Heart left ventricle (tissue), 16 donors: ENCODE measurements at regions not wholly inside any gene's neighbourhood (a gene's known extent, or its start where the extent isn't known, plus 50 kb on each side); places are given as distances from the start of the nearest gene placed in this dataset.
"Not testable (repeated sequence)": the region's sequence is repeated elsewhere in the genome, so short reads cannot be mapped to it uniquely, and the experiment has no call there.

ENCODE experiments used
- ATAC-seq, 4 donors: fragments of 200-7000 bp; cut with Tn5 transposase; one replicate each; pipeline ENCODE4 v1.9.1; 2020 to 2022; ENCODE audit warnings: moderate library complexity in 4 of 4, mild to moderate bottlenecking in 3 of 4, moderate number of reproducible peaks in 1 of 4
- DNase-seq, 5 donors: peaks; one replicate each; pipeline ENCODE4 v3.0.0-alpha.2; 2020
- H3K27ac ChIP-seq, 12 donors: fragments of 200-600 bp; sonication (generic) in 4 of 12; one replicate each; pipeline versions ENCODE4 v1.5.0 to v1.8.0; 2016 to 2022; ENCODE audit warnings: mild to moderate bottlenecking in 2 of 12
- H3K27me3 ChIP-seq, 9 donors: fragments of 200-600 bp; sonication (generic) in 2 of 9; one replicate each; pipeline versions ENCODE4 v1.5.1 to v1.8.0; 2016 to 2022; ENCODE audit warnings: mild to moderate bottlenecking in 3 of 9
- H3K36me3 ChIP-seq, 9 donors: fragments of 200-600 bp; sonication (generic) in 2 of 9; one replicate each; pipeline versions ENCODE4 v1.5.0 to v1.8.0; 2018 to 2022; ENCODE audit warnings: mild to moderate bottlenecking in 2 of 9
- H3K4me1 ChIP-seq, 12 donors: fragments of 200-600 bp; sonication (generic) in 4 of 12; one replicate each; pipeline versions ENCODE4 v1.5.0 to v1.8.0; 2016 to 2022; ENCODE audit warnings: mild to moderate bottlenecking in 3 of 12
- H3K4me3 ChIP-seq, 12 donors: fragments of 200-600 bp; sonication (generic) in 4 of 12; one replicate each; pipeline versions ENCODE4 v1.5.0 to v1.8.0; 2017 to 2022; ENCODE audit warnings: mild to moderate bottlenecking in 9 of 12, moderate library complexity in 4 of 12
- H3K9me3 ChIP-seq, 12 donors: fragments of 200-600 bp; sonication (generic) in 4 of 12; one replicate each; pipeline versions ENCODE4 v1.5.0 to v1.8.0; 2016 to 2022; ENCODE audit warnings: mild to moderate bottlenecking in 1 of 12
- POLR2A ChIP-seq, 2 donors: fragments of 450-650 bp; IDR thresholded peaks; one replicate each; pipeline ENCODE4 v1.6.1; 2017; ENCODE audit warnings: antibody characterized with exemption in 2 of 2, mild to moderate bottlenecking in 2 of 2, moderate library complexity in 2 of 2
- WGBS, 4 donors: extraction: QIAGEN DNeasy Blood & Tissue Kit in 2 of 4; methylation state at CpG; one replicate each; pipeline versions ENCODE4 v1.1.5 to v1.1.7; 2013 to 2018; 5-methylcytosine and 5-hydroxymethylcytosine counted together
- intact Hi-C, 10 donors: fragments of 100-400 bp; cut with DNase I; formaldehyde crosslinking; loops; one replicate each; pipeline versions ENCODE4 v1.11.1 to v1.14.2; 2022
- TF ChIP-seq, protein P1 (sequence below), 12 donors: fragments of 200-600 bp; sonication (generic) in 4 of 12; IDR thresholded peaks; one replicate each; pipeline versions ENCODE4 v1.5.0 to v1.8.0; 2018 to 2022; ENCODE audit warnings: antibody characterized with exemption in 12 of 12, mild to moderate bottlenecking in 5 of 12
- donor health status: ischemic (EF 13 %, LVEDD 7.1; RV severe dilation, severe dysfunction).
- donor health status: healthy with polysubstance abuse.
- donor health status: DM: no; HTN: yes; CAD: no.
- donor health status: DM: no; HTN: no; CAD: no.
- donor health status: ischemic (EF 25% LVEDD 6.9; RV normal size, moderate dysfunction).
- donor health status: ischemic (EF 25% LVEDD 5.7; RV mildly dilated, moderate dysfunction).
- donor health status: healthy.
- donor health status: DM: yes; HTN: yes; CAD: no.
- donor health status: ischemic (EF 35%, LVEDD 5.7; RV mildly dilated, moderate dysfunction).
- donor health status: nonischemic (EF 11% LVEDD 7.7; RV severe dilation, severe dysfunction).
- donor health status: DM: yes; HTN: yes; CAD: no.
- donor health status: PGD.
- donor health status: ischemic (EF 29% LVEDD 5.4; RV normal size, mild dysfunction).
- donor health status: nonischemic (EF 23%, LVEDD 6.1; RV moderate dilation, normal function).

DNA sequence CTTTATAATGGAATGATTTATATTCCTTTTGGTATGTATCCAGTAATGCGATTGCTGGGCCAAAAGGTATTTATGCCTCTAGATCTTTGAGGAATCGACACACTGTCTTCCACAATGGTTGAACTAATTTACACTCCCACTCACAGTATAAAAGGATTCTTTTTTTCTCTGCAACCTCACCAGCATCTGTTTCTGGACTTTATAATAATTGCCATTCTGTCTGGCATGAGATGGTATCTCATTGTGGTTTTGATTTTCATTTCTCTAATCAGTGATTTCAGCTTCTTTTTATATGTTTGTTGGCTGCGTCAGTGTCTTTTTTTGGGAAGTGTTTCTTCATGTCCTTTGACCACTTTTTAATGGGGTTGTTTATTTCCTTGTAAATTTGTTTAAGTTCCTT is 679.3 kb downstream of the JRKL start:
- no peaks in the 10 kb centered on the region for H3K27me3 ChIP-seq
- H3K4me1 ChIP-seq, result no peaks in the 10 kb centered on the region
- TF ChIP-seq POLR2A (IDR thresholded peaks at IDR 0.05), result no peak
- TF ChIP-seq, protein P1, sequence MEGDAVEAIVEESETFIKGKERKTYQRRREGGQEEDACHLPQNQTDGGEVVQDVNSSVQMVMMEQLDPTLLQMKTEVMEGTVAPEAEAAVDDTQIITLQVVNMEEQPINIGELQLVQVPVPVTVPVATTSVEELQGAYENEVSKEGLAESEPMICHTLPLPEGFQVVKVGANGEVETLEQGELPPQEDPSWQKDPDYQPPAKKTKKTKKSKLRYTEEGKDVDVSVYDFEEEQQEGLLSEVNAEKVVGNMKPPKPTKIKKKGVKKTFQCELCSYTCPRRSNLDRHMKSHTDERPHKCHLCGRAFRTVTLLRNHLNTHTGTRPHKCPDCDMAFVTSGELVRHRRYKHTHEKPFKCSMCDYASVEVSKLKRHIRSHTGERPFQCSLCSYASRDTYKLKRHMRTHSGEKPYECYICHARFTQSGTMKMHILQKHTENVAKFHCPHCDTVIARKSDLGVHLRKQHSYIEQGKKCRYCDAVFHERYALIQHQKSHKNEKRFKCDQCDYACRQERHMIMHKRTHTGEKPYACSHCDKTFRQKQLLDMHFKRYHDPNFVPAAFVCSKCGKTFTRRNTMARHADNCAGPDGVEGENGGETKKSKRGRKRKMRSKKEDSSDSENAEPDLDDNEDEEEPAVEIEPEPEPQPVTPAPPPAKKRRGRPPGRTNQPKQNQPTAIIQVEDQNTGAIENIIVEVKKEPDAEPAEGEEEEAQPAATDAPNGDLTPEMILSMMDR (IDR thresholded peaks at IDR 0.05), result no peak
- WGBS, 4 donors, result 83 to 91% (median 86%) methylated on average over 3 of the region's 3 CpGs
- H3K36me3 ChIP-seq, result no peaks in the 10 kb centered on the region
- ATAC-seq (no peak), DNase-seq (no peak)
- no peak overlapping the region for H3K27ac ChIP-seq
- intact Hi-C loops, result no loop called here
- H3K9me3 ChIP-seq, result peaks cover 0 to 38% (median 25%) of the 10 kb centered on the region in 12 donors
- H3K4me3 ChIP-seq, result no peak overlapping the region

DNA sequence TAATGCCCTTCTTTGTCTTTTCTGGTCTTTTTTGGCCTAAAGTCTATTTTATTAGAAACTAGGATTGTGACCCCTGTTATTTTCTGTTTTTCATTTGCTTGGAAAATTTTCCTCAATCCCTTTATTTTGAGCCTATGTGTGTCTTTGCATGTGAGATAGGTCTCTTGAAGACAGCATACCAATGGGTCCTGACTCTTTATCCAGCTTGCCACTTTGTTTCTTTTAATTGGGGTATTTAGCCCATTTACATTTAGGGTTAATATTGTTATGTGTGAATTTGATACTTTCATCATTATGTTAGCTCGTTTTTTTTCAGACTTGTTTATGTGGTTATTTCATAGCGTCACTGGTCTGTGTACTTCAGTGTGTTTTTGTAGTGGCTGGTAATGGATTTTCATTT is 682.6 kb downstream of the JRKL start:
- ATAC-seq (no peak), DNase-seq (no peak)
- Histone ChIP-seq H3K27me3 (no peaks in the 10 kb centered on the region), H3K4me3 (no peak overlapping the region), H3K36me3 (no peaks in the 10 kb centered on the region), H3K27ac (no peak overlapping the region), H3K9me3 (peaks cover 0 to 53% (median 28%) of the 10 kb centered on the region in 12 donors), H3K4me1 (no peaks in the 10 kb centered on the region)
- intact Hi-C loops, result no loop called here
- TF ChIP-seq POLR2A (IDR thresholded peaks at IDR 0.05), result no peak
- TF ChIP-seq, protein P1 (IDR thresholded peaks at IDR 0.05), result no peak
- 74 to 77% (median 75%) methylated on average over 2 of the region's 2 CpGs for WGBS, 4 donors

DNA sequence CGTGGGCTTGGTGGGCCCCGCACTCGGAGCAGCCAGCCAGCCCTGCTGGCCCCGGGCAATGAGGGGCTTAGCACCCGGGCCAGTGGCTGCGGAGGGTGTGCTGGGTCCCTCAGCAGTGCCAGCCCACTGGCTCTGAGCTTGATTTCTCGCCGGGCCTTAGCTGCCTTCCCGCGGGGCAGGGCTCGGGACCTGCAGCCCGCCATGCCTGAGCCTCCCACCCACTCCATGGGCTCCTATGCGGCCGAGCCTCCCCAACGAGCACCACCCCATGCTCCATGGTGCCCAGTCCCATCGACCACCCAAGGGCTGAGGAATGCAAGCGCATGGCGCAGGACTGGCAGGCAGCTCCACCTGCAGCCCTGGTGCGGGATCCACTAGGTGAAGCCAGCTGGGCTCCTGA is 686.9 kb downstream of the JRKL start:
- peak in 1 of 5 donors; percentile 34 for DNase-seq
- H3K4me1 ChIP-seq, ATAC-seq, H3K27me3 ChIP-seq, H3K36me3 ChIP-seq, intact Hi-C loops, H3K4me3 ChIP-seq, H3K27ac ChIP-seq: not testable (repeated sequence)
- peaks cover 0 to 40% (median 19%) of the 10 kb centered on the region in 12 donors for H3K9me3 ChIP-seq
- WGBS, 4 donors, result 93 to 97% (median 96%) methylated on average over 13 to 18 of the region's 19 CpGs; no CpG with 5 or more reads in 1 of the 4 donors

DNA sequence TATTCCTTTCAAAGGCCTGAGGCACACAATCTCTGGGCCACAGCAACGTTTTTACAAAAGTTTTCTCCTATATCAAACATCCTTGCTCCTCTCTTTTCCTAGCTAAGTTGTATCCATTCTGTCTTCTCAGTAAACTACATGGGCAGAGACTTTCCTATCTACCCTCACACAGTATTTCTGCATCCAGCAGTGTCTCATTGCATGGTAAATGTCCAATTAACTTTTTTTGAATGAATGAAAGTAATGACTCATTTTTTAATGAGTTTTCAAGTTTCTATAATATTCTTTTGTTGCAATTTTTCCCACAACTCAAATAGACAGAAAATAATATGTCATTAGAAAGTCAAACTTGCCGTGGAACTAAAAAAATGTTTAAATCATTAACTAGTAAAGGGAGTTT is 688.6 kb downstream of the JRKL start:
- Histone ChIP-seq H3K27ac (no peak overlapping the region), H3K4me3 (no peak overlapping the region), H3K36me3 (no peaks in the 10 kb centered on the region), H3K4me1 (no peaks in the 10 kb centered on the region), H3K9me3 (peaks cover 0 to 22% (median 4%) of the 10 kb centered on the region in 12 donors), H3K27me3 (no peaks in the 10 kb centered on the region)
- TF ChIP-seq, protein P1 (IDR thresholded peaks at IDR 0.05), result no peak
- TF ChIP-seq POLR2A (IDR thresholded peaks at IDR 0.05), result no peak
- intact Hi-C loops, result no loop called here
- 58 to 69% (median 66%) methylated on average over 2 of the region's 2 CpGs for whole genome bisulfite sequencing, 4 donors
- ATAC-seq (no peak), DNase-seq (no peak)

DNA sequence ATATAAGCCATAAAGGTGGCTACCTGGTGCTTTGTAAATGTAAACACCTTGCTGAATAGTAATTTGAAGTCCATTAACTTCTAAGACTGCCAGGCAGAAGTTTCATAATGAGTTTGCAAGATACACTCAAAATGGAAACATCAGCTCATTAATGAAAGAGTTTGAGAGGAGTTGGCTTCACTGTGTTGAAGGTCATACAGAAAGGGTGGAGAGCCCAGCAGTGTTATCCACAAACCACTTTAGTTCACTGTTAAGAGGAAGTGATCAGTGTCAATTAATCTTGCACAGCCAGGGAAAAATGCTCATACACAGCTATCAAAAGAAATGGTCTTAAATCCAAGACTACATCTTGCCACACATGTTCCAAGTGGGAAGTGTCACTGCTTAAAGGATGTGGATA is 689.4 kb downstream of the JRKL start:
- H3K27me3 ChIP-seq, result no peaks in the 10 kb centered on the region
- intact Hi-C loops, result no loop called here
- DNase-seq (no peak), ATAC-seq (no peak)
- H3K9me3 ChIP-seq, result peaks cover 0 to 14% (median 0%) of the 10 kb centered on the region in 12 donors
- TF ChIP-seq, protein P1 (IDR thresholded peaks at IDR 0.05), result no peak
- TF ChIP-seq POLR2A (IDR thresholded peaks at IDR 0.05), result no peak
- H3K36me3 ChIP-seq, result no peaks in the 10 kb centered on the region
- H3K4me3 ChIP-seq, result no peak overlapping the region
- no peaks in the 10 kb centered on the region for H3K4me1 ChIP-seq
- H3K27ac ChIP-seq, result no peak overlapping the region
